PC-9 (cell line): ENCODE measurements at regions not wholly inside any gene's neighbourhood (a gene's known extent, or its start where the extent isn't known, plus 50 kb on each side); places are given as distances from the start of the nearest gene placed in this dataset.

Experiments
- BruUV-seq: library from RNA; stranded (reverse); fragments of 400-500 nt; replicated peaks from 2 replicates; lab custom pipeline; 2021; lab: Mats Ljungman, UMichigan
- CTCF ChIA-PET: fragments of 300-600 bp; sonication (Branson Sonifier 250); formaldehyde crosslinking; loops from one replicate; lab custom pipeline; 2022; ENCODE audit warnings: antibody characterized with exemption; lab: Charles Lee
- POLR2A ChIA-PET: fragments of 300-600 bp; sonication (Branson Sonifier 250); formaldehyde crosslinking; loops from one replicate; lab custom pipeline; 2022; ENCODE audit warnings: antibody characterized with exemption; ENCODE audit not compliant: unreplicated experiment; lab: Charles Lee
- DNase-seq, 2 experiments: peaks; one replicate each; pipeline versions ENCODE4 v3.0.0 to v3.0.0-alpha.2; 2015 to 2022; ENCODE audit warnings: mixed read lengths in 1 of 2
- H2AFZ ChIP-seq: fragments of 200-600 bp; sonication (generic); 2 replicates; pipeline ENCODE4 v1.8.1; 2017; ENCODE audit warnings: antibody characterized with exemption
- H3F3A ChIP-seq: fragments of 200-600 bp; sonication (generic); 2 replicates; pipeline ENCODE4 v1.8.1; 2017; ENCODE audit warnings: antibody characterized with exemption, mild to moderate bottlenecking, low read depth; ENCODE audit not compliant: insufficient read depth
- H3K27ac ChIP-seq: fragments of 200-600 bp; sonication (generic); 2 replicates; pipeline ENCODE4 v1.6.1; 2016; ENCODE audit warnings: mixed run types
- H3K27me3 ChIP-seq: fragments of 200-600 bp; sonication (generic); 2 replicates; pipeline ENCODE4 v1.6.1; 2016; ENCODE audit warnings: low read depth, mixed run types; ENCODE audit not compliant: insufficient read depth
- H3K36me3 ChIP-seq: fragments of 200-600 bp; sonication (generic); 2 replicates; pipeline ENCODE4 v1.6.1; 2016; ENCODE audit warnings: low read depth, mixed run types
- H3K4me1 ChIP-seq: fragments of 200-600 bp; sonication (generic); replicated peaks from 2 replicates; pipeline ENCODE4 v1.6.1; 2016; ENCODE audit warnings: mixed run types; ENCODE audit not compliant: insufficient read depth
- H3K4me2 ChIP-seq: fragments of 200-600 bp; sonication (generic); 2 replicates; pipeline ENCODE4 v1.6.1; 2017; ENCODE audit warnings: mixed run types
- H3K4me3 ChIP-seq: fragments of 200-600 bp; sonication (generic); 2 replicates; pipeline ENCODE4 v1.6.1; 2016; ENCODE audit warnings: mixed run types
- H3K79me2 ChIP-seq: fragments of 200-600 bp; sonication (generic); 2 replicates; pipeline ENCODE4 v1.6.1; 2017; ENCODE audit warnings: low read depth, mixed run types
- H3K9me2 ChIP-seq: fragments of 200-600 bp; sonication (generic); 2 replicates; pipeline ENCODE4 v1.8.1; 2017; ENCODE audit warnings: mild to moderate bottlenecking; ENCODE audit not compliant: insufficient read depth
- H3K9me3 ChIP-seq: fragments of 200-600 bp; sonication (generic); 2 replicates; pipeline ENCODE4 v1.8.1; 2016; ENCODE audit warnings: low read depth; ENCODE audit not compliant: insufficient read depth
- H4K20me1 ChIP-seq: fragments of 200-600 bp; sonication (generic); 2 replicates; pipeline ENCODE4 v1.8.1; 2017; ENCODE audit not compliant: insufficient read depth
- CTCF ChIP-seq: fragments of 200-600 bp; sonication (generic); conservative IDR thresholded peaks from 2 replicates; pipeline ENCODE4 v1.6.1; 2017; ENCODE audit warnings: mixed run types, antibody characterized with exemption, mild to moderate bottlenecking, moderate library complexity
- EZH2 ChIP-seq: fragments of 200-600 bp; sonication (generic); IDR thresholded peaks from 2 replicates; pipeline ENCODE4 v1.8.0; 2017; ENCODE audit warnings: antibody characterized with exemption, low read depth
- intact Hi-C: fragments of 100-400 bp; cut with micrococcal nuclease; formaldehyde crosslinking; loops from one replicate; pipeline ENCODE4 v1.10.0; 2022; ENCODE audit not compliant: unreplicated experiment

GRCh38 chr3:181554233-181554765 lies 157.4 kb upstream of the SOX2 start:
- Histone ChIP-seq H3K36me3 (no peaks in the 10 kb centered on the region), H3K27ac (no peak overlapping the region), H3K4me1 (no peaks in the 10 kb centered on the region), H3K4me2 (no peak overlapping the region), H2AFZ (no peak overlapping the region), H3F3A (no peaks in the 10 kb centered on the region), H4K20me1 (no peaks in the 10 kb centered on the region), H3K27me3 (no peaks in the 10 kb centered on the region), H3K9me2 (no peaks in the 10 kb centered on the region), H3K79me2 (no peaks in the 10 kb centered on the region), H3K9me3 (no peaks in the 10 kb centered on the region; the same call in 1 of the 2 replicates), H3K4me3 (no peak overlapping the region)
- ChIA-PET CTCF (no interaction called here), POLR2A (no interaction called here)
- DNase-seq, result no peak
- TF ChIP-seq EZH2 (no peak), CTCF (no peak)
- BruUV-seq, result no TSS peak
- intact Hi-C loops, result loop anchor here (10.0 kb wide), 1 partner anchor 1061 kb away; no protein-coding TSS in a partner anchor

- BruUV-seq, result no TSS peak
- no peaks in the 10 kb centered on the region for H3K79me2 ChIP-seq
- no peaks in the 10 kb centered on the region for H3K27me3 ChIP-seq
- no peaks in the 10 kb centered on the region for H3K9me2 ChIP-seq
- no peak for TF ChIP-seq EZH2
- no peak for TF ChIP-seq CTCF
- no peaks in the 10 kb centered on the region for H3K36me3 ChIP-seq
- H2AFZ ChIP-seq, result no peak overlapping the region
- no peak for DNase-seq
- no peaks in the 10 kb centered on the region for H3K9me3 ChIP-seq
- ChIA-PET POLR2A (no interaction called here), CTCF (no interaction called here)
- no peak overlapping the region for H3K27ac ChIP-seq
- H3K4me1 ChIP-seq, result no peaks in the 10 kb centered on the region
- intact Hi-C loops, result no loop called here
- no peaks in the 10 kb centered on the region for H4K20me1 ChIP-seq
- no peaks in the 10 kb centered on the region for H3F3A ChIP-seq
- H3K4me2 ChIP-seq, result no peak overlapping the region
- H3K4me3 ChIP-seq, result no peak overlapping the region
Measured at GRCh38 chr3:181549266-181549665, 162.5 kb upstream of the SOX2 start.

GRCh38 chr3:181541414-181541813 lies 170.3 kb upstream of the SOX2 start:
- Histone ChIP-seq H3K9me3 (no peaks in the 10 kb centered on the region), H3K4me3 (no peak overlapping the region), H3K27ac (no peak overlapping the region), H3K27me3 (no peaks in the 10 kb centered on the region), H4K20me1 (no peaks in the 10 kb centered on the region), H3K4me2 (peak overlapping the region; percentile 47), H3K4me1 (peaks cover 17% of the 10 kb centered on the region), H3F3A (no peaks in the 10 kb centered on the region), H3K36me3 (no peaks in the 10 kb centered on the region), H2AFZ (no peak overlapping the region), H3K79me2 (no peaks in the 10 kb centered on the region), H3K9me2 (no peaks in the 10 kb centered on the region)
- DNase-seq, result no peak
- intact Hi-C loops, result no loop called here
- TF ChIP-seq CTCF (no peak), EZH2 (no peak)
- no TSS peak for BruUV-seq
- POLR2A ChIA-PET, result no interaction called here
- CTCF ChIA-PET, result interaction anchor here (0.6 kb wide), 1 partner anchor 82 kb away, joined by 3 read pairs; no protein-coding TSS in a partner anchor
